ENCODE measurements at regions not wholly inside any gene's neighbourhood (a gene's known extent, or its start where the extent isn't known, plus 50 kb on each side); places are given as distances from the start of the nearest gene placed in this dataset.
"Not testable (repeated sequence)": the region's sequence is repeated elsewhere in the genome, so short reads cannot be mapped to it uniquely, and the experiment has no call there.

- TF ChIP-seq CTCF (IDR thresholded peaks at IDR 0.05; ENCODE audit: low read depth, low read length); EZH2phosphoT487 (IDR thresholded peaks at IDR 0.05; ENCODE audit: low read depth): not testable (repeated sequence)
Measured at GRCh38 chrX:112181361-112181760, 98.8 kb upstream of the TRPC5 start.
